ENCODE measurements at regions not wholly inside any gene's neighbourhood (a gene's known extent, or its start where the extent isn't known, plus 50 kb on each side); places are given as distances from the start of the nearest gene placed in this dataset.
"Not testable (repeated sequence)": the region's sequence is repeated elsewhere in the genome, so short reads cannot be mapped to it uniquely, and the experiment has no call there.

DNA sequence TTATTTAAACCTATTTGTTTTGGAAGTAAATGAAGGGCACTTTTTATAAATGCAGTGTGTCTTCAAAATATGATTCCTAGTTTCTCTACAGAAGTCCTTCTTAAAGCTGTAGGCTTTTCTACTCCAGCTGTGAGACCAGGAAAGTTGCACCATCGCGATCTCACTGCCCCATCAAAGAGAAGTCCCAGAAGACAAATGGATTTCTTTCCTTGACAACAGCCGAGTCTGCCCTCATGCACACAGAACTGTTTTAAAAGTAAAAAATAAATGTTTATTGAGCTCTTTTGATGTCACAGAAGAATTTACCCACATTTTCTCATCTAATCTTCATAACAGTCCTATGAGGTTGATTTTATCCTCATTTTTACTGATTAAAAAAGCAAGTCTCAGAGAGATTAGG lies 324.4 kb upstream of the NT5E start:
- no peak for DNase-seq

DNA sequence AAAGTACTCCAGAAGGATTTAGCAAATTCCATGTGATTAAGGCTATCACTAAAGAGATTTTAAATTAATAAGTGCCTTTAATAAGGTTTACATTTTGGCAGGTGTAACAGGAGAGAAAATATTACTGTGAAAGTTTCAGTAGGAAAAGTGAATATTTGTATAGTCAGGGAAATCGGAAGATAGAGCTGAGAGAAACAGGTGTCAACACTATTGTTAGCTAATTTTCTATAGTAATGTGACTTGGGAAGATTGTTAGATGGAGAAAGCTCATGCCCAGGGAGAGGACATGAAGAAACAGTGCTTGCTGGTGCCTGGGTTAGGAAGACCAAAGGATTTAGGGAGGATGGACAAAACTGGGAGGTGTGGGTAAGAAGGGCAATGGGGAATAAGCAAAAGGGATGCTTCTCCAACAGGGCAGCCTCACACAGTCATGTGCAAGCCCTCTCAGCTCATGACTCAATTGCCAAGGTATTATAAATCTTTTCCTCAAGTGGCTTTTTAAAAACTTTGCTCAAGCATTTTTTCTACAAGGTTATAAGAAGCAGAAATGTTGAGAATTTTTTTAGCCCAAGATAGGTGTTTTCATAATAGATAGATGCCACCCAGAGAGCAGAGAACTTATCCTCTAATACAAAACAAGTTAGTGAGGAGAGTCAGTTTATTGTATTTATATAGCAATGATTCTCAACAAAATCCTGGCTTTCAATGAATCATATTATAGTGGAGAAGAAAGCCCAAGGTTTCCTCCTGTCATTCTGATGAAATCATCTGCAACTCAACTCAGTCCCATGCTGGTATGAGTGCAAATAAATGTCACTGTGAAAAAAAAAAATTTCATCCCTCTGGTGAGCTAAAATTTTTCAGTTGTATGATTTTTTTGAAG lies 325.2 kb upstream of the NT5E start:
- DNase-seq: no peak

DNA sequence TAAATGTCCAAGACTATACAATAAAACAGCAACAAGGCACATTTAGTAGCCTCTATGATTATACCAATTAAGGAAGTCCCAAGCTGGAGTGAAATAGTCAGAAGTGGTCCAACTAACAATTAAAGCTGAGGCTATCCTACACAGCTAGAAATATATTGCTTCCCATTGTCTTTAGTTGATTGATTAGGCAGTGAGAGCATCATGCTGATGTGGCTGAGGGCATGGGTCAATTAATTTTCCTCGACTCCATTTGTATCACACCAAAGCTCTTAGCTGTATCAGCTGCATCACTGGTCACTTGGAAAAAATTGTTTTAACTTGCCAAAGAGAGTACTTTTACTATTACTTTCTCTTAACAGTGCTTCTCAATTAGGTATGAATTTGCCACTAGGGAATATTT lies 328.7 kb upstream of the NT5E start:
- no peak for DNase-seq

DNA sequence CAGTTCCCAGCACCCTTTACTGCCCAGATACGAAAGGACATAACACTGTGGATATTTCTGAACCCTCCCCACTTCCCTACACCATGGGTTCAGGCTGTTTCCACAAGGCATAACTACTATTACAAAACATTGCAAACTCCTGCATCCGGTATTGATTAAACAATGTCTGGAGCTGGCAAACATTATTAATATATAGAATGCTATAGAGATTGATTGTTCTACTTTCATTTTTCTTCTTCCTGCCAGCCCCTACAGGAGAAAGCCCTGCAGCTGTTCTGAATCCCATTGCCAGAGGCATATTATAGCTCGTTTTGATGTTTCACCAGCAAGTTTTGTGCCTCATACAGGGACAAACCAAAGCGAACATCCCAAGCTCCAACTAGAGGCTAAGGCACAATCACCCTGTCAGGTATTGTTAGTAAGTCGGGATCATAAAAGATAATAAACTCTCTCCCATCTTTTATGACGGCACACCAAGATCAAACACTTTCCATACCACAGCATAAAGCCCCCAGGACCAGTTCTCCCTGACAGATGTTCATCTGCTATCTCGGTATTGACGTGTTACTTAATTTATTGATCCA lies 331.1 kb upstream of the NT5E start:
- DNase-seq: no peak

DNA sequence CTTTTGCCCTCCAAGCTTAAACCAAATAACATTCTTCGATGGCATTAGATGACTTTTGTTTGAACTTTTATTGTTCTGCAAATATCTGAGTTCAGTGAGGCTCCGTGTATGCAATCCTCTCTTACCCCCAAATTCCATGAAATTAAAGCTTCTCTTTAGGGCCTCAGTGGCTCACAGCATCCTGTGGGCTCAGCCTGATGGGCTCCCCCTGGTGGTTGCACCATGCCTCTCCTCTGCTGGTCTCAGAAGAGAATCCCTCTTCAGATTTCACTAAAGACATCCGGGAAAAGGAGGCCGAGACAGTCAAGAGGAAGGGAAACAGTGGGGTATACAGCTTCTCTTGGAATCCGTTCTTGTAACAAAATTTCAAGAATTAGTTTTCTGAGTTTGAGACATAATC lies 331.6 kb upstream of the NT5E start:
- no peak for DNase-seq

DNA sequence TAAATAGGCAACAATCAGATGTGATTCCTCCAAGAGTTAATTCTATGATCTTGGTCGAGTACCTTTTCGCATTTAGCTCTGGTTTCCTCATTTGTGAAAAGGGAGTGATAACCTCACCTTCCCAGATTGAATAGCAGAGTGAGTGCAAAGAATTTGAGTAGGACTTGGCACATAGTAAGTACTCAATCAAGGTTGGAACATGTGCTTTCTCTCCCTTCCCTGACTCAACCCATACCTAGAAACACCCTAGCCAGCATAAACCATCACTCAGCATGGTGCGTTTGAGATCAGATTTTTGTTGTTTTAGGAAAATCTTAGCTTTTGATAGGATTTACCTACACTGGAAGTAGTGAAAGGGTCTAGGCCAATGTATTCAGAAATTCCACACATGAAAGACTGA lies 333.4 kb upstream of the NT5E start:
- DNase-seq: no peak

DNA sequence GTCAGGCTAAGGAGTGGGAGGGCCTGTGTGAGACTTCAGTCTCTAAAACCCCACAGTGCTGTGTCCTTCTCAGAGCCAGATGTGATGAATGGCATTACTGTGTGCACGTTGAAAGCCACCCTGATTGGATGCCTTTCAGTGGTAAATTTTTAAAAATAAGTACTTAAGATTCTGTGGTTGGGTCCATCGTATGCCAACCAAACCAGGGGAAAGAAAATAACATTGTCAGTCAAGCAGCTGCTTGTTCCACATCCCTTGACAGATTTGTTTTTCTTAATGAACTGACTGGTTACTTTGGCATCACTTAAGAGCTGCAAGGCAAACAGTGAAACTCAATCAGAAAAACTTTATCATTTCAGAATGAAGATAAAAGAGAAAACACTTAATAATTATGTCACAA lies 334.0 kb upstream of the NT5E start:
- no peak for DNase-seq

DNA sequence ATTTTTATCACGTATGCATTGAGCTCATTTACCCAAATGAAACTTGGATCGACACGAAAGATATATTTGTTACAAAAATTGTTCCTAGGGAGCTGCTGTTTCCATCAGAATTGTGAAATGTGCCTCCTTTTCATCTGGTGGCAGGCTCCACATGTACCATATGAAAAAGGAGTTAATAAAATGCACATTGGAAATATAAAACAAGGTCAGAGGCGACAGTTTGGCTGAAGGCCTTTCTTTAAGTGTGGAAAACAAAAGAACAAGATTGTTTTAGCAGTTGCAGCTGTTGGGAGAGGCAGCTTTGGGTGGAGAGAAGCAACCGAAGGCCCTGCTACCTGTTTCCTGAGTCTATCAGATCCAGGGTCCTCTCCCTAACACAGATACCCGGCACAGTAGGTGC lies 334.5 kb upstream of the NT5E start:
- no peak for DNase-seq

DNA sequence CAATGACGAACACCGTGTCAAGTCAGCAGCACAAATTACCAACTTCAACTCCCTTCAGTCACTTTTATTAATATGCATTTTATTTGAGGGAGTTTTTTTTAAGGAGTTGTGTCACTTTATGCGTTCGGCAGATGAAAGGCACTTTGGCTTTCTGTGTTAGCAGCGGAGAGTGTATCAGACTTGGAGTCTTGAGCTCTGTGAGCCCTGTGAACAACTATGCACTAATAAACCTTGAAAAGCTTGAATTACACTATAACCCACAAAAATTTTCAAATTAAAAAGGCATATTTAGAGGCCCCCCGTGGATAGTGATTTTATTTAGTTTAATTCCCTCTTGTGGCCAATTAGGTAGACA lies 335.3 kb upstream of the NT5E start:
- no peak for DNase-seq

DNA sequence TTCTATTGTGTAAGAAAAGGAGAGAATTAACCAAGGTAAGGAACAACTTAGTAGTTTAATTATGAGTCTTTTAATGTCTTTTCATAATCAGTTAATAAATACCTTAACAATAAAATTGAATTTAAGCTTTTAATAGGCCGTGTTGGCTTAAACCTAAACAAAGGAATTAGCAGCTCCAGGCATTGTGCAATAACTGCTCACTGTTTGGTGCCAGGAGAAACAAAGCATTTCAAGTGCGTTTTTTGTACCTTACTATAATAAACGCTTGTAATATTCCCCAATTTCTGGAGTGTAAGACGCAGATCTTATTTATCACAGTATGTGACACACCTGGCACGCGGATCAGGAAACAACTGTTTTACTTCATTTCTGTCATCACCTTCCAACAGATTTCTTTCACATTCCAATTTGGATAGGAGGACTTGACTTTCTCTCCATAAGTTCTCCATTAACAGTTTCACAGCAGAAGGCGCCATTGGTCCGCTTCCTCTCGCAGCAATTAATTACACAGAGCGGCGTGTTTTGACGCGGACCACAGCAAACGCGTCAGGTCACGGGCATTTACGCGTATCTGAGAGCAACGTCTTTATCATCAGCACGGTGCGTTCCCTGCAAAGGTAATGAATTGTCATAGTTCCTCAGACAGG lies 335.8 kb upstream of the NT5E start:
- no peak for DNase-seq

DNA sequence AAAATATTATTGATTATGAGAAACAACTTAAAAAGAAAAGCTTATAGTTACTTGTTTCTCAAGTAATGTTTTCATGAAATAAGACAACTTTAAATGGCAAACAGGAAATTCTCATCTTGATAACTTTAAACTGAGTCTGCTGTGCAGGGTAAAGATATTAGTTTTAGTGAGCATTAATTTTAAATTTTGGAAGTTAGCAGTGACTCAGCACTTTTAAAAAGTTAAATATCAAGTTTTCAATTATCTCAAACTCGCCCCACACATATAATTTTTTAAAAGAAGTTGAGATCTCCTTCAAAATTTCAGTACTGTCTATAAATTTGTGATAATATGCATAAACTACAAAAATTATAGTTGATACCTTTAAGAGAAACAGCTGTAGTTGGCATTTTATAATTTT lies 337.3 kb upstream of the NT5E start:
- DNase-seq: no peak

DNA sequence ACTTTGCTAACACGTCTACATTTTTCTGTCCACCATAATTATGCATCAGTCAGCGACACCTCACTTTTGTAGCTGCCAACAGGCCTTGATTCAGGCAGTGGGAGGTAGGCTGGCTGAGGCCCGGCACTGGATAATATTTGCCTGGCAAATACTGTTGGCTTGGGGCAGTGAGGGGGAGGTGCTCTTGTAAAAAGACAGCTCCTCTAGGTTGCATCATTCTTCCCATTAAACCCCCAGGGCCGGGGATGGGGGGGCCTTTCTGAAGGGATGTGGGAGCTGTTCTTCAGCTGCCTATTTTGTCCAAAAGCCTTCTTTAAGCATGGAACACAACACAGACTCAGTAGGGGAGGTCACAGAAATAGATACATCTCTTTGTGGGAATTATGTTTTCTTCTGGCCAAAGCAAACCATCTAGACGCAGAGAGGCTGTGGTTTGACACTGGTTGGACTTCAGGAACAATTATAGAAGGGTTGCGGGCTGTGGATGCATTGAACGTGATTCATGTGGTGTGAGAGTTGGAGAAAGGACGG lies 338.3 kb upstream of the NT5E start:
- DNase-seq: no peak

DNA sequence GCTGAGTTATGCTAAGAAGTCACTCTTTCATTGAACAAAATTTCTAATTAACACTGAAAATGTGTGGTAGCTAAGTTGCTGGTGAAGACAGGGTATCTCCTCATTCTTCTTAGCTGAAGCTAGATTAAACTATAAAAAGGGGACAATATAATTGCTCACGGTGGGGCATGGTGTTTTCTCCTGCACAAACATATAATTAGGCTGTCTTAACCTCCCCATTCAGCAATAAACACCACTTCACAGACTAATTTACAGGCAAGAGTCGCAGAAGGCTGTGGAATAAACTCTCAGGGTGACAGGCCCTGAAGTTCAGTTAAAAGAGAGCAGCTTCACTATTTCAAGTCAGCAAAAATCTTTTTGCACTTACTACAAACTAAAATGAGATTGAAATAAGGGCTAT lies 338.9 kb upstream of the NT5E start:
- no peak for DNase-seq

DNA sequence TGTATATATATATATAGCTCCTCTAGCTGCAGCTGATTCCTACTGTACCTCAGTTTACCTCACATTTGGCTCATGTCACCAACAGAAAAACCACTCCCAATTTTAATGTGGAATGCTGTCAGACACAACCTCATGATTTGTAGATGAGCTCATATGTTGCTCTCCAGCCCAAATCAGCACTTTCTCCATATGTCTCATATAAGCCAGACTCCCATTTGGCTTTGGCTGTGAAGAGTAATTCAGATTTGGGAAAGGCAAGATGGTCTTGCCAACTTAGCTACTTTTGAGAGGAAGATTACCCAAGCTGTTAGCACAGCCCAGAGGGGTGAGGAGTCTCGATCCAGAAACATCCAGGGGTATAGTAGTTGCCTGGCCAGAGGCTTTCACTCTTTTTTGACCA lies 342.2 kb upstream of the NT5E start:
- DNase-seq: no peak

DNA sequence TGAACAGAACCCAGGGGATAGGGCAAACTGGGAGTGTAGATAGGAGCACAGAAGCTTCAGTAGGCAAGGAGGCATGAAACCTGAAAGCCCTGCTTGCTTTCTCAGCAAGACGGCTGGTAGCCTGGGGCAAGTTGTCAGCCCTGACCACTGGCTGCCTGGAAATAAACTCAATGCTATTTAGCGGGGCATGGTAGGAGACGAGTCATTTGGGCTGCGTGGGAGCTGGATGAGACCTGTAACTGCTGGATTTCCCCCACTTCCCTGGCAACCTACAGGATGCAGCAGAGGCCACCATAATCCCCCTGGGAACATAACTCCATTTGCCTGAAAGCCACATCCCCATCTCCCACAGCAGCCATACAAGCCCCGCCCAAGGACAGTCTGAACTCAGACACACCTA lies 332.6 kb upstream of the TBX18 start:
- no peak for DNase-seq

DNA sequence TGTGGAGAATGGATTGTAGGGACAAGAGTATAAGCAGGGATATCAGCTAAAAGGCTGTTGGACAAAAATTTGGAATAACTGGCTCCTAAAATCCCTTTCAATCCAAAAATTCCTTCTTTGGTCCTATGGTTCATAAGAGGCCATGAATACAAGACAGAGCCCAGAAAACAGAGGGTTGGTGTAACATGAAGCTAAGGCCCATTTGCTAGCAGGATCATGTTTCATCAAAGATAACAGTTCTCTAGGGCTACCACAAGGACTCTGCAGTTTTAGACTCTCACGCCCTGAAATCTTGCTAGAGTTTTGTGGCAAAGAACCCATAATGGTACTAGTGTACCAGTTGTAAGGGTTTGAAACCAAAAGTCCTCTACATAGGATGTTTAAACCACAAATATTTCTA lies 327.8 kb upstream of the TBX18 start:
- DNase-seq: no peak

DNA sequence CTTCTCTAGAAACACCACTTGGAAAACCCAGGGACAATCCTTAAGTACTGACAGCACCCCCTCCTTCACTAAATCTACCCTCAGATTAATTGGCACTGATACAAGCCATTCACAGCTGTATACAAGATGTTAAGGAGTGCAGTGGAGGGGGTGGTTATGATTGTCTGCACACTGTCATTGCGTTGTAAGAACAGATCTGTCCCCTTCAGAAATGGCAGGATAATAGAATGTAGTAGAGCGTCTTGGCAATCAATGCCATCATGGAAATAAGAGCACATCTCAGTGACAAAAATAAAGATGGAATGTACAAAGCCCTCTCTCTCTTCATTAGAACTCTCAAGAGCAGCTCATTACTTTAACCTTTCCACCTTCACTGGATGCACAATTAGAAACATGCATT lies 324.9 kb upstream of the TBX18 start:
- DNase-seq: no peak

DNA sequence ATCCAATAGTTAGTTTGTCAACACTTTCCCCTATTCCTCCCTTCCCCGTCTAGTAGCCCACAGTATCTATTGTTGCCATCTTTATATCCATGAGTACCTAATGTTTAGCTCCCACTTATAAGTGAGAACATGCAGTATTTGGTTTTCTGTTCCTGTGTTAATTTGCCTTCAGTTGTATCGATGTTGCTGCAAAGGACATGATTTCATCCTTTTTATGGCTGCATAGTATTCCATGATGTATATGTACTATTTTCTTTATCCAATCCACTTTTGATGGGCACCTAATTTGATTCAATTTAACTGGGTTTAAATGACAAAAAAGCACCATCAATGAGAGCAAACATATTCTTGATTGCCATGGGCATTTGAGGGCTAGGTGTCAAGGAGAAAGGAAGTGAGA lies 321.5 kb upstream of the TBX18 start:
- no peak for DNase-seq

DNA sequence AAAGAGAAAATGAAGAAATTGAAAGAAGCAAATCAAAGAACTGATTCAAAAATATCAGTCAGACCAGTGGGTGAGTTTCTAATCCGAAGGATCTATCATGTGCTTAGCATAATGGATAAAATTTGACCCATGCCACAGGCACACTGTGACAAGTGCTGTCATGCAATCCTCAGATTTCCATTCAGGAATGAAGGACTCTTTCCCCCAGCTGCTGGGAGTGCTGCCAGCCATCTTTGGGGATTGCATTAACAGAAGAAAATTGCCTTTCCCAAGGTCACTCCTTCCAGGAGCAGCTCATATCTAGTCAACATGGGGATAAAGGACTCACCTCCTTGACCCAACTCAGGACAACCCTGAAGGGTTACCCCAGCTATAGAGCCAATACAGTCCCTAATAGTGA lies 316.7 kb upstream of the TBX18 start:
- no peak for DNase-seq

DNA sequence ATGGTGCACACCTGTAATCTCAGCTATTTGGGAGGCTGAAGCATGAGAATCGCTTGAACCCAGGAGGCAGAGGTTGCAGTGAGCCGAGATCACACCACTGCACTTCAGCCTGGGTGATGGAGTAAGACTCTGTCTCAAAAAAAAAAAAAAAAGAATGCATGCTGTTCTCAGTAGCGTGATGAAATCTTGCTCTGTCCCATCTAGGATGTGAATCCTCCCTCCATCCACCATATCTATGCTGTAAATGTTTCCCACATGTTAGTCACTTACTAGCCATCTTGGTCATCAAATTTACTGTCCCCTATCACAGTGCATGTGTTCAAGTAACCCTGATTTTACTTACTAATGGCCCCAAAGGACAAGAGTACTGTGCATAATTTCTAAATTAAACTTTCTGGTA lies 315.4 kb upstream of the TBX18 start:
- no peak for DNase-seq

DNA sequence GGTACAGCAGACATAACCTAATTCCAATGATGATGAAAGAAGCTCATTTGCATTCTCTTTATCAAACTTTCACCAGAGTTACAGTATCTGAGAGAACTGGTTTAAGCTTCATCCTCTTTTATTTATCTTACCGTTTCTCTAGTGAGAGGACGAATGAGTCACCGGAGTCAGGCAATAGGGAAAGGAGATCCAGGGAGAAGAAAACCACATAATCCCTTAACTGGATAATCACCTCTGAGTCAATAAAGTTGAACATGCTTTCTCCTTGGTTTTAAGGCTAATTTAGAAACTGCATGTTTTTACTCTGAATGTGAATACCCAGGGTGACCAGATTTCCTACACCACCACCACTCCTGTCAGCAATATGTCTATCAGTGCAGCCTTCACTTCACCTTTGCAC lies 313.7 kb upstream of the TBX18 start:
- no peak for DNase-seq

DNA sequence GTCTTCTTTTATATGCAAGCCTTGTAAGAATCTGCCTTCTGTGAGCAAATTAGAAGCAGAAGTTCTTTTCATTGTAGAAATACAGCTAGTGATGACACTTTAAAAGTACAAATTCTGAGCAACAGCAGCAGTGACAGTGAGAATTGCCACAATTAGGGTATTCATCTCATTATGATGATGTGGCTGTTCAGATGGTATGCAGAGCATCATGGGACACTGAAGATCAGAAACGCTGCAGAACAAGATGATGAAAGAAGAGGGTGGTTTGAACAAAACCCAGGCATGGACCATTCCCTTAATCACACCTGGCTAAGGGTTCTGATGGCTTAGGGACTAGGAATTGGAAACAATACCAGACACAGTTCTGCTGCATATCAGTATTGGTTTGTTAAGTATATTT lies 312.7 kb upstream of the TBX18 start:
- no peak for DNase-seq

DNA sequence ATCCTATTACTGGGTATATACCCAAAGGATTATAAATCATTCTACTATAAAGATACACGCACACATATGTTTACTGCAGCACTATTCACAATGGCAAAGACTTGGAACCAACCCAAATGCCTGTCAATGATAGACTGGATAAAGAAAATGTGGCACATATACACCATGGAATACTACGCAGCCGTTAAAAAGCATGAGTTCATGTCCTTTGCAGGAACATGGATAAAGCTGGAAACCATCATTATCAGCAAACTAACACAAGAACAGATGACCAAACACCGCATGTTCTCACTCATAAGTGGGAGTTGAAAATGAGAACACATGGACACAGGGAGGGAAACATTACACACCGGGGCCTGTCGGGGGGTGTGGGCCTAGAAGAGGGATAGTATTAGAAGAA lies 307.4 kb upstream of the TBX18 start:
- DNase-seq: not testable (repeated sequence)

DNA sequence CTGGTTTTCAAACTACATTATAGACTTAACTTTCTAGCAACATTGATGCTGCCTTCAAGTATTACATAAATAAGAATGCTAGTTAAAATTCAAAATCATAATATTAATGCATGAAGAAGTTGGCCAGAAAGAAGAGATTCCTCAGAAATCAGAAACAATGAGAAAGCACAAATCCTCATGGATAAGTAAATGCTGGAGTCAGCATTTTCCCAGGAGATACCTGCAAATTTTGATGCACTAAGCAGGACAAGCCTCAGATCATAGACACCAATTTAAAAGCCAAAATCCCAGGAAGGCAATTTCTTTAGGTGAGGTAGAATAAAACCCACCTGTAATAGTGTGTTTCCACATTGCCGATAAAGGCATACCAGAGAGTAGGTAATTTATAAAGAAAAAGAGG lies 305.2 kb upstream of the TBX18 start:
- DNase-seq: no peak

All from stimulated activated CD4-positive, alpha-beta T cell treated with anti-CD3 and anti-CD28 coated beads, Interleukin-15, amount 100 ng/mL, for 24 hours (primary cell).